Prostate gland (tissue), 2 donors: ENCODE measurements at regions not wholly inside any gene's neighbourhood (a gene's known extent, or its start where the extent isn't known, plus 50 kb on each side); places are given as distances from the start of the nearest gene placed in this dataset.

Source experiments
- CTCF ChIP-seq, 4 experiments: fragments of 200-600 bp in 2 of 4; fragments of 450-650 bp in 2 of 4; sonication (generic) in 2 of 4; IDR thresholded peaks; 1 replicate in 3 of 4; 2 replicates in 1 of 4; pipeline ENCODE4 v1.5.1; 2016 to 2019; ENCODE audit warnings: antibody characterized with exemption in 4 of 4, mild to moderate bottlenecking in 2 of 4, moderate library complexity in 2 of 4
- POLR2A ChIP-seq: fragments of 450-650 bp; IDR thresholded peaks from one replicate; pipeline ENCODE4 v1.6.1; 2016; ENCODE audit warnings: antibody characterized with exemption, mild to moderate bottlenecking
- POLR2AphosphoS5 ChIP-seq: sonication (generic); formaldehyde crosslinking; IDR thresholded peaks from one replicate; pipeline ENCODE4 v1.6.1; 2017; ENCODE audit warnings: antibody characterized with exemption

GRCh38 chr7:63521-64021 is 128.8 kb upstream of the FAM20C start:
- TF ChIP-seq CTCF (IDR thresholded peaks at IDR 0.05) (no peak), POLR2A (no peak), POLR2AphosphoS5 (no peak)
